ENCODE measurements at regions not wholly inside any gene's neighbourhood (a gene's known extent, or its start where the extent isn't known, plus 50 kb on each side); places are given as distances from the start of the nearest gene placed in this dataset.
"Not testable (repeated sequence)": the region's sequence is repeated elsewhere in the genome, so short reads cannot be mapped to it uniquely, and the experiment has no call there.

GRCh38 chr12:102344691-102345090 lies 135.7 kb downstream of the IGF1 start:
- intact Hi-C loops (cut with DNase I), result no loop called here

DNA sequence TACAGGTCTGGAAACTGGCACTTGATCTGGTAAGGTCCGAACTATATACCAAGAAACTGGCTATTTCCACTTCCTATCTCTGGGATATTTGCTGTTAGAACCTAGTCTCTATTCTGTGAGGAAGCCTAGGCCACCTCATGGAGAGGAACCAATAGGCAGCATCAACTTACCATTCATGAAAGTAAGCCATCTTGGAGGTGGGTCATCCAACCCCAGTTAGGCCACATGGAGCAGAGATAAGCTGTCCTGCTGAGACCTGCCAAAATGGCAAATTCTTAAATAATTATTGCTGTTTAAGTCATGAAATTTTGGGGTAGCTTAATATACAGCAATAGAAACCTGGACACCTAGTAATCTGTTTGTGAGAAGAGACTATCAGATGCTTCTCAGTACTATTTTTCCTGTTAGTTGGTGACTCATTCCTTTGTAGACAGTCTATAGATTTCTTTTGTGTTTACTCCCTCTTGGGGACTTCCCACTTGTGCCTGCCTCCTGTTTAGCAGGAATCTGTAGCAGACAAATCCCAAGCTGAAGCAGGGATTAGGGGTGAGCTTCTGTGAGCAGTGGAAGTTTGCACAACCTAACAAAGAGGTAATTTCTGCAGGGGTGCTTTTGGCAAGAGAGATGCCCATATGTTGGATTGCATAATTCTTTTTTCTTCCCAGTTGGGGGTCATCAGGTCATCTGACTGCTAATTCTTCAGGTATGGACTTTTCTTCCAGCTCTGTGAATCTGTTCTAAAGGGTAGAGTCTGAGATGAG lies 136.8 kb downstream of the IGF1 start:
- intact Hi-C loops (cut with DNase I), result no loop called here

More at GRCh38 chr12:102344691-102345090, 135.7 kb downstream of the IGF1 start:
- no peak for DNase-seq

DNA sequence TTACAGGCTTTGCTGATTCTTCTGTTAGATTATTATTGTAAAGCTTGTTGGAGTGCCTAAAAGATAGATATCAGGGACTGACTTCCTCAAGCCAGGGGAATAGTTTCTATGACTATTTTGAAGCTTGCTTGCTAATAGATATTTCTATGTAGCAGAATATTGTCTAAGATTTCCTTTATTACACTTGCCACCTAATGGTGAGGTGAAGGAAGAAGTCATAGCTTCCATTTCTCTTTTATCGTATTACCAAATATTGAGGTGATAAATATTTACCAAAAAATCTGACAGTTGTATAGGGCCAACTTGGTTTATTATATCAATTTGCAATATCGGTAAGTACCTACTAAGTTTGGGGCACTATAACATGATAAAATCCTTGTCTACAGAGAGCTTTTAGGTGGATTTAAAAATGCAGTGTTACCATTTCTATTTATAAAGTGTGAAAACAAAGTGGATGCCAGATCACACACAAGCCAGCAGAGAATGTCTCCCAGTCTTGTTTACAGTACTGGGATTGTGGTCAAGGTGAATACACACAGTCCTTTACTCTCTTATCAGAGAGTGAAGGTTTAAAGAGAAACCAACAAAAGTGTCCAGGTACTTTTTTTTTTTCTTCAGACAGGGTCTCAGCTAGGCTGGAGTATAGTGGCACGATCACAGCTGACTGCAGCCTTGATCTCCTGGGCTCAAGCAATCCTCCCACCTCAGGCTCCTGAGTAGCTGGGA lies 137.9 kb downstream of the IGF1 start:
- DNase-seq, result no peak
- intact Hi-C loops (cut with DNase I), result no loop called here

More for the DNA sequence above, 136.8 kb downstream of the IGF1 start:
- no peak for DNase-seq

DNA sequence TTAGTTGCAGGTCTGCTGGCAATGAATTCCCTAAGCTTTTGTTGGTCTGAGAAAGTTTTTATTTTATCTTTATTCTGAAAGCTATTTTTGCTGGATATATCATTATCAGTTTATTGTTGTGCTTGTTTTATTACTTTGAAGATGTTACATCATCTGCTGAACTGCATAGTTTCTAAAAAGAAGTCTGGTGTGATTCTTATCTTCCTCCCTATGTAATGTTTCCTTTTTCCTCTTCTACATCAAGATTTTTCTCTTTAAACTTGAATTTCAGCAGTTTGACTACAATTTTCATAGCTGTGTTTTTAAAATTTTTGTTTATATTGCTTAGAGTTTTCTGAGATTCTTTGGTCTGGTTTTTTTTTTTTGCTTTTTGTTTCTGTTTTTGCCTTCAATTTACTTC lies 137.1 kb upstream of the PMCH start:
- intact Hi-C loops (cut with DNase I), result no loop called here
- no peak for DNase-seq

DNA sequence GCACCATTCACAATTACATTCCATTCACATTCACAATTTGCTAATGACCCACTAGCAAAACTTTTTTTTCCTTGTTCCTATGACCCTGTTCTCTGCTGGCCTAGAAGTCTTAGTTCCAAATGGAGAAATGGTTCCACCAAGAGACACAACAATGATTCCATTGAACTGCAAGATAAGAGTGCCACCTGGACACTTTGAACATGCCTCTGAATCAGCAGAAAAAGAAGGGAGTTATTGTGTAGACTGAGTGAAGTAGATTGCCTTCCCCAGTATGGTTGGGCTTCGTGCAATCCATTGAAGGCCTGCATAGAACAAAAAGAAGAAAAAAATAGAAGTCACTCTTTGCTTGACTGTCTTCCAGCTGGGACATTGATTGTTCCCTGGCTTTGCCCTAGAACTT lies 133.8 kb upstream of the PMCH start:
- intact Hi-C loops (cut with DNase I), result no loop called here

GRCh38 chr12:102329883-102330282 lies 132.2 kb upstream of the PMCH start:
- intact Hi-C loops (cut with DNase I), result no loop called here
- no peak for DNase-seq

More for the DNA sequence above, 133.8 kb upstream of the PMCH start:
- DNase-seq, result no peak

GRCh38 chr12:102326982-102327381 lies 129.3 kb upstream of the PMCH start:
- no peak for DNase-seq
- intact Hi-C loops (cut with DNase I), result no loop called here

DNA sequence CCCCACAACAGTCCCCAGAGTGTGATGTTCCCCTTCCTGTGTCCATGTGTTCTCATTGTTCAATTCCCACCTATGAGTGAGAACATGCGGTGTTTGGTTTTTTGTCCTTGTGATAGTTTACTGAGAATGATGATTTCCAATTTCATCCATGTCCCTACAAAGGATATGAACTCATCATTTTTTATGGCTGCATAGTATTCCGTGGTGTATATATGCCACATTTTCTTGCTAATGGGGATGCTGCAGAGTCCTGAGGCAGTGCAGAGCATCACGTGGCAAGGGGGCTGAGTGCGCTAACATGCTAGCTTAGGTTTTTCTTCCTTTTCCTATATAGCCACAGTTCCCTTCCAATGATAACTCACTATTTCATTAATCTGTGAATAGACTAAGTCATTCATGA lies 127.5 kb upstream of the PMCH start:
- intact Hi-C loops (cut with DNase I); DNase-seq: not testable (repeated sequence)

DNA sequence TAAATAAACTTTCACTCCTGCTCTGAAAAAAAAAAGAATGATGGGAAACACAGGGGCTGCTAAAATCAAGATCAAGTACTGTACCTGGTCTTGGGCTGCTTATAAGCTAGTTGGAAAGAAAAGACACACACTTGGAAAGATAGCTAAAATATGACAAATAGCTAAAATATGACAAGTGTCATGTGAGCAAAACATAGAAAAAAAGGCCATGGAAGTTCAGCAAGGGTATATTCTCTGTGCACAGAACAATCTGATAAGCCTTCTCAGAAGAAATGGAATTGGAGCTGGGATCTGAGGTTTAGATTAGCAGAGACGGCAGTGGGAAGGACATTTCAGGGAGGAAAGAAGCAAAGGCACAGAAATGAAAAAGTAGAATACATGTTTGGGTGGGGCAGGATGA lies 126.2 kb upstream of the PMCH start:
- no peak for DNase-seq
- intact Hi-C loops (cut with DNase I), result no loop called here

- DNase-seq, result no peak
- intact Hi-C loops (cut with DNase I), result no loop called here
Measured at GRCh38 chr12:102322254-102322653, 124.6 kb upstream of the PMCH start.

- intact Hi-C loops (cut with DNase I), result no loop called here
- no peak for DNase-seq
Measured at GRCh38 chr12:102321305-102322082, 123.9 kb upstream of the PMCH start.

- intact Hi-C loops (cut with DNase I), result no loop called here
Measured at GRCh38 chr12:102317155-102317554, 119.5 kb upstream of the PMCH start.

GRCh38 chr12:102316723-102317122 lies 119.1 kb upstream of the PMCH start:
- intact Hi-C loops (cut with DNase I), result no loop called here
- no peak for DNase-seq

More at GRCh38 chr12:102317155-102317554, 119.5 kb upstream of the PMCH start:
- no peak for DNase-seq

- intact Hi-C loops (cut with DNase I), result no loop called here
- DNase-seq, result no peak
Measured at GRCh38 chr12:102314821-102315220, 117.2 kb upstream of the PMCH start.

DNA sequence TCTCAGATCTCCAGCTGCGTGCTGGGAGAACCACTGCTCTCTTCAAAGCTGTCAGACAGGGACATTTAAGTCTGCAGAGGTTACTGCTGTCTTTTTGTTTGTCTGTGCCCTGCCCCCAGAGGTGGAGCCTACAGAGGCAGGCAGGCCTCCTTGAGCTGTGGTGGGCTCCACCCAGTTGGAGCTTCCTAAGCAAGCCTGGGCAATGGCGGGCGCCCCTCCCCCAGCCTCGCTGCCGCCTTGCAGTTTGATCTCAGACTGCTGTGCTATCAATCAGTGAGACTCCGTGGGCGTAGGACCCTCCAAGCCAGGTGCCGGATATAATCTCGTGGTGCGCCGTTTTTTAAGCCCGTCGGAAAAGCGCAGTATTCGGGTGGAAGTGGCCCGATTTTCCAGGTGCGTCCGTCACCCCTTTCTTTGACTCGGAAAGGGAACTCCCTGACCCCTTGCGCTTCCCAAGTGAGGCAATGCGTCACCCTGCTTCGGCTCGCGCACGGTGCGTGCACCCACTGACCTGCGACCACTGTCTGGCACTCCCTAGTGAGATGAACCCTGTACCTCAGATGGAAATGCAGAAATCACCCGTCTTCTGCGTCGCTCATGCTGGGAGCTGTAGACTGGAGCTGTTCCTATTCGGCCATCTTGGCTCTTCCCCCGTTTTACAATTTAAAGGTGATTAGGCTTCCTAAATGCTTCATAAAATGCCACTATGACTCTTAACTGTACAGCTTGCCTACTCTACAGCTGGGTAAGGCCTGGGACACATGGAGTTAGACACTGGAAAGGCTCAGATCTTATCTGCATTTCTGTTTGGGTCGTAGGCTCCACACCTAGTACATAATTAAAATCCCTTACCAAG lies 115.7 kb upstream of the PMCH start:
- intact Hi-C loops (cut with DNase I); DNase-seq: not testable (repeated sequence)

DNA sequence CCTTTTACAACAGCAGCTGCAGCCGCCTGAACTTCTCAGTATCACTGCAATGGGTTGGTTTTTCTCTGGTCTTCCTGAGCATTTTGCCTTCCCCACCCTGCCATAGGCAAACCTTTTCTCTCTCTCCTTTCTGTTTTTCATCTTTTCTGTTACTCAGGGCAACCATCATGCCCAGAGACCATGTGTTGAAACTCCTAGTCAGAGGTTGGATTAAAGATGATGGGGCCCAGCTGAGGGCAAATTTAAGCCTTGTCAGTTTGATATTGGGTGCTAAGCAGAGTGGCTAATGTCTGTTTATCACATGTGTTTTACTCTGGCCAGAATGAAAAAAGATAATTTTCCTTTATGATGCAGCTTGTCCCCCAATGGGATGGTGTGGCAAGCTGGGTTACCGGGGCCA lies 107.9 kb upstream of the PMCH start:
- intact Hi-C loops (cut with DNase I), result no loop called here
- DNase-seq, result no peak

DNA sequence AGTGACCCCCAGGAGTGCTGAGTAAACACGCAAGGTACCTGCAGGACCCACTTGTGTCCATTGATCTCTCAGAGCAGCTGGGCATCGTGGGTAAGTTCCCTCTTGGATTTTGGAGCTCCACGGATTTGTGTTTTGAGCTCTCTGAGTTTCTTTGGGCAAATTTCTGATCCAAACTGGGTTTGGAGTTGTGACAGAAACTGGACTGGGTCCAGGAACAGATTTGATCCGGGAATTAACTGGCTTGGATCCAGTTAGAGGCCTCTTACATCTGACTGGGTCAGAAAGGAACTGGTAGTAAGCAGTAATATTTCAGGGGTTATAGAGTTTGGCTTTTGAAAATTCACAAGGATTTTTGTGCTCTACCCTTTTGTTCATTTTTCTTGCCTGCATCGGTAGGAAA lies 107.0 kb upstream of the PMCH start:
- intact Hi-C loops (cut with DNase I); DNase-seq: not testable (repeated sequence)

GRCh38 chr12:102302553-102302952 lies 104.9 kb upstream of the PMCH start:
- intact Hi-C loops (cut with DNase I), result no loop called here
- DNase-seq, result no peak

- intact Hi-C loops (cut with DNase I), result no loop called here
- no peak for DNase-seq
Measured at GRCh38 chr12:102301547-102301946, 103.9 kb upstream of the PMCH start.
